ENCODE measurements at regions not wholly inside any gene's neighbourhood (a gene's known extent, or its start where the extent isn't known, plus 50 kb on each side); places are given as distances from the start of the nearest gene placed in this dataset.
A peak's percentile ranks its signal among the peaks of the same experiment; 100 is the strongest.

- Histone ChIP-seq H3K27me3 (ENCODE audit: insufficient read depth, low read length) (no peaks in the 10 kb centered on the region), H3K4me3 (ENCODE audit: low read depth, low read length) (no peak overlapping the region), H2AFZ (ENCODE audit: insufficient read depth, low read length, poor library complexity) (no peak overlapping the region), H3K36me3 (ENCODE audit: control insufficient read depth in 1 of 2, insufficient read depth in 2 of 2, low read length in 2 of 2) (no peaks in the 10 kb centered on the region), H3K18ac (ENCODE audit: low read length) (no peak overlapping the region), H2BK12ac (ENCODE audit: low read length) (no peak overlapping the region), H3K4me2 (ENCODE audit: low read length) (no peak overlapping the region), H3K9me3 (ENCODE audit: insufficient read depth, low read depth, low read length) (no peaks in the 10 kb centered on the region), H3K23ac (ENCODE audit: low read length) (no peak overlapping the region), H2AK5ac (ENCODE audit: low read length) (no peak overlapping the region), H4K8ac (ENCODE audit: low read depth, low read length) (no peak overlapping the region), H3K4ac (ENCODE audit: low read depth, low read length) (no peak overlapping the region), H2BK120ac (ENCODE audit: insufficient read depth, low read length, poor library complexity) (no peak overlapping the region), H3K79me2 (ENCODE audit: control insufficient read depth, insufficient read depth, low read length, poor library complexity) (no peaks in the 10 kb centered on the region), H4K12ac (ENCODE audit: low read depth, low read length) (no peak overlapping the region), H3K27ac (ENCODE audit: low read depth, low read length) (no peak overlapping the region), H4K91ac (ENCODE audit: low read depth, low read length) (no peak overlapping the region), H2BK5ac (ENCODE audit: low read depth, low read length, poor library complexity) (no peak overlapping the region), H3K9ac (ENCODE audit: low read length) (no peak overlapping the region), H3K14ac (ENCODE audit: low read length) (no peak overlapping the region), H3K79me1 (ENCODE audit: low read length) (peaks cover 6% of the 10 kb centered on the region), H3K4me1 (ENCODE audit: control insufficient read depth in 1 of 2, insufficient read depth in 2 of 2, low read length in 2 of 2) (peaks cover 3 to 6% of the 10 kb centered on the region in 2 experiments)
- WGBS (ENCODE audit: extremely low coverage, insufficient coverage, insufficient read length): no CpG with 5 or more reads among the region's 8 CpGs
- DNase-seq: no peak
These were observed 1578.2 kb upstream of the WWC1 start for GRCh38 chr5:166713295-166713694.

GRCh38 chr5:166716856-166717492 is 1574.5 kb upstream of the WWC1 start:
- no CpG with 5 or more reads among the region's 6 CpGs for whole genome bisulfite sequencing (ENCODE audit: extremely low coverage, insufficient coverage, insufficient read length)
- Histone ChIP-seq H3K23ac (ENCODE audit: low read length) (no peak overlapping the region), H4K12ac (ENCODE audit: low read depth, low read length) (no peak overlapping the region), H3K27me3 (ENCODE audit: insufficient read depth, low read length) (no peaks in the 10 kb centered on the region), H3K4me2 (ENCODE audit: low read length) (no peak overlapping the region), H3K79me2 (ENCODE audit: control insufficient read depth, insufficient read depth, low read length, poor library complexity) (no peaks in the 10 kb centered on the region), H3K79me1 (ENCODE audit: low read length) (no peaks in the 10 kb centered on the region), H3K4me1 (ENCODE audit: control insufficient read depth in 1 of 2, insufficient read depth in 2 of 2, low read length in 2 of 2) (peaks cover 0 to 4% of the 10 kb centered on the region in 2 experiments), H2AFZ (ENCODE audit: insufficient read depth, low read length, poor library complexity) (no peak overlapping the region), H4K8ac (ENCODE audit: low read depth, low read length) (no peak overlapping the region), H3K4ac (ENCODE audit: low read depth, low read length) (no peak overlapping the region), H3K9me3 (ENCODE audit: insufficient read depth, low read depth, low read length) (no peaks in the 10 kb centered on the region), H3K18ac (ENCODE audit: low read length) (no peak overlapping the region), H3K36me3 (ENCODE audit: control insufficient read depth in 1 of 2, insufficient read depth in 2 of 2, low read length in 2 of 2) (no peaks in the 10 kb centered on the region), H3K14ac (ENCODE audit: low read length) (no peak overlapping the region), H2BK12ac (ENCODE audit: low read length) (peak overlapping the region; percentile 77), H2BK120ac (ENCODE audit: insufficient read depth, low read length, poor library complexity) (no peak overlapping the region), H2AK5ac (ENCODE audit: low read length) (no peak overlapping the region), H2BK5ac (ENCODE audit: low read depth, low read length, poor library complexity) (no peak overlapping the region), H4K91ac (ENCODE audit: low read depth, low read length) (no peak overlapping the region), H3K4me3 (ENCODE audit: low read depth, low read length) (no peak overlapping the region), H3K9ac (ENCODE audit: low read length) (no peak overlapping the region), H3K27ac (ENCODE audit: low read depth, low read length) (no peak overlapping the region)
- no peak for DNase-seq

- H3K27ac ChIP-seq (ENCODE audit: low read depth, low read length): no peak overlapping the region
- no peak overlapping the region for H4K8ac ChIP-seq (ENCODE audit: low read depth, low read length)
- no peak overlapping the region for H2BK12ac ChIP-seq (ENCODE audit: low read length)
- no peak overlapping the region for H3K23ac ChIP-seq (ENCODE audit: low read length)
- no peak overlapping the region for H4K91ac ChIP-seq (ENCODE audit: low read depth, low read length)
- H3K9ac ChIP-seq (ENCODE audit: low read length): no peak overlapping the region
- no peaks in the 10 kb centered on the region for H3K79me1 ChIP-seq (ENCODE audit: low read length)
- no peaks in the 10 kb centered on the region for H3K27me3 ChIP-seq (ENCODE audit: insufficient read depth, low read length)
- no peak overlapping the region for H2AK5ac ChIP-seq (ENCODE audit: low read length)
- no peaks in the 10 kb centered on the region for H3K79me2 ChIP-seq (ENCODE audit: control insufficient read depth, insufficient read depth, low read length, poor library complexity)
- H3K4me3 ChIP-seq (ENCODE audit: low read depth, low read length): no peak overlapping the region
- H3K14ac ChIP-seq (ENCODE audit: low read length): no peak overlapping the region
- WGBS (ENCODE audit: extremely low coverage, insufficient coverage, insufficient read length): no CpG with 5 or more reads among the region's 2 CpGs
- no peak overlapping the region for H4K12ac ChIP-seq (ENCODE audit: low read depth, low read length)
- H3K9me3 ChIP-seq (ENCODE audit: insufficient read depth, low read depth, low read length): no peaks in the 10 kb centered on the region
- H3K4me1 ChIP-seq (ENCODE audit: control insufficient read depth in 1 of 2, insufficient read depth in 2 of 2, low read length in 2 of 2): peaks cover 2 to 3% of the 10 kb centered on the region in 2 experiments
- H3K4ac ChIP-seq (ENCODE audit: low read depth, low read length): no peak overlapping the region
- no peak overlapping the region for H3K18ac ChIP-seq (ENCODE audit: low read length)
- no peaks in the 10 kb centered on the region for H3K36me3 ChIP-seq (ENCODE audit: control insufficient read depth in 1 of 2, insufficient read depth in 2 of 2, low read length in 2 of 2)
- DNase-seq: no peak
- H2BK5ac ChIP-seq (ENCODE audit: low read depth, low read length, poor library complexity): no peak overlapping the region
- H3K4me2 ChIP-seq (ENCODE audit: low read length): no peak overlapping the region
- no peak overlapping the region for H2AFZ ChIP-seq (ENCODE audit: insufficient read depth, low read length, poor library complexity)
- no peak overlapping the region for H2BK120ac ChIP-seq (ENCODE audit: insufficient read depth, low read length, poor library complexity)
These were observed 1571.5 kb upstream of the WWC1 start for GRCh38 chr5:166719991-166720390.

GRCh38 chr5:166722939-166723338 is 1568.5 kb upstream of the WWC1 start:
- Histone ChIP-seq H4K8ac (ENCODE audit: low read depth, low read length) (no peak overlapping the region), H2AK5ac (ENCODE audit: low read length) (no peak overlapping the region), H4K91ac (ENCODE audit: low read depth, low read length) (no peak overlapping the region), H3K79me2 (ENCODE audit: control insufficient read depth, insufficient read depth, low read length, poor library complexity) (no peaks in the 10 kb centered on the region), H3K9me3 (ENCODE audit: insufficient read depth, low read depth, low read length) (no peaks in the 10 kb centered on the region), H3K4ac (ENCODE audit: low read depth, low read length) (no peak overlapping the region), H3K36me3 (ENCODE audit: control insufficient read depth in 1 of 2, insufficient read depth in 2 of 2, low read length in 2 of 2) (no peaks in the 10 kb centered on the region), H3K27ac (ENCODE audit: low read depth, low read length) (no peak overlapping the region), H3K79me1 (ENCODE audit: low read length) (no peaks in the 10 kb centered on the region), H4K12ac (ENCODE audit: low read depth, low read length) (no peak overlapping the region), H2BK5ac (ENCODE audit: low read depth, low read length, poor library complexity) (no peak overlapping the region), H3K18ac (ENCODE audit: low read length) (no peak overlapping the region), H3K23ac (ENCODE audit: low read length) (no peak overlapping the region), H3K27me3 (ENCODE audit: insufficient read depth, low read length) (no peaks in the 10 kb centered on the region), H2AFZ (ENCODE audit: insufficient read depth, low read length, poor library complexity) (no peak overlapping the region), H2BK120ac (ENCODE audit: insufficient read depth, low read length, poor library complexity) (no peak overlapping the region), H2BK12ac (ENCODE audit: low read length) (no peak overlapping the region), H3K4me1 (ENCODE audit: control insufficient read depth in 1 of 2, insufficient read depth in 2 of 2, low read length in 2 of 2) (peaks cover 3 to 4% of the 10 kb centered on the region in 2 experiments), H3K9ac (ENCODE audit: low read length) (no peak overlapping the region), H3K14ac (ENCODE audit: low read length) (no peak overlapping the region), H3K4me2 (ENCODE audit: low read length) (no peak overlapping the region), H3K4me3 (ENCODE audit: low read depth, low read length) (no peak overlapping the region)
- no CpG with 5 or more reads among the region's 2 CpGs for WGBS (ENCODE audit: extremely low coverage, insufficient coverage, insufficient read length)
- DNase-seq: peak; percentile 1 to 7

Measured in trophoblast cell (in vitro differentiated cells and primary cell).